Trophoblast cell (in vitro differentiated cells and primary cell): ENCODE measurements at regions not wholly inside any gene's neighbourhood (a gene's known extent, or its start where the extent isn't known, plus 50 kb on each side); places are given as distances from the start of the nearest gene placed in this dataset.
A peak's percentile ranks its signal among the peaks of the same experiment; 100 is the strongest.

ENCODE experiments used
- DNase-seq, 2 donors: peaks; one replicate each; pipeline ENCODE4 v3.0.0-alpha.2; 2016
- H2AFZ ChIP-seq: 2 replicates; pipeline ENCODE4 v1.6.1; 2013; ENCODE audit warnings: low read length, moderate library complexity, mild to moderate bottlenecking; ENCODE audit not compliant: insufficient read depth, poor library complexity
- H2AK5ac ChIP-seq: 2 replicates; pipeline ENCODE4 v1.6.1; 2013; ENCODE audit warnings: mild to moderate bottlenecking, low read length
- H2BK120ac ChIP-seq: 2 replicates; pipeline ENCODE4 v1.6.1; 2013; ENCODE audit warnings: low read length, mild to moderate bottlenecking, moderate library complexity; ENCODE audit not compliant: insufficient read depth, poor library complexity
- H2BK12ac ChIP-seq: 2 replicates; pipeline ENCODE4 v1.6.1; 2013; ENCODE audit warnings: mild to moderate bottlenecking, low read length, moderate library complexity
- H2BK5ac ChIP-seq: 2 replicates; pipeline ENCODE4 v1.6.1; 2013; ENCODE audit warnings: low read length, low read depth, moderate library complexity, mild to moderate bottlenecking; ENCODE audit not compliant: poor library complexity
- H3K14ac ChIP-seq: 2 replicates; pipeline ENCODE4 v1.6.1; 2013; ENCODE audit warnings: mild to moderate bottlenecking, low read length
- H3K18ac ChIP-seq: 2 replicates; pipeline ENCODE4 v1.6.1; 2013; ENCODE audit warnings: mild to moderate bottlenecking, low read length
- H3K23ac ChIP-seq: 2 replicates; pipeline ENCODE4 v1.6.1; 2013; ENCODE audit warnings: low read length
- H3K27ac ChIP-seq: 2 replicates; pipeline ENCODE4 v1.5.1; 2013; ENCODE audit warnings: low read depth, mild to moderate bottlenecking, inconsistent platforms, low read length, moderate library complexity
- H3K27me3 ChIP-seq: 2 replicates; pipeline ENCODE4 v1.6.1; 2013; ENCODE audit warnings: inconsistent platforms, mild to moderate bottlenecking, low read length, moderate library complexity; ENCODE audit not compliant: insufficient read depth
- H3K36me3 ChIP-seq, 2 experiments: 1 replicate in 1 of 2; 2 replicates in 1 of 2; pipeline ENCODE4 v1.6.1; 2013; ENCODE audit warnings: low read length in 2 of 2, mild to moderate bottlenecking in 2 of 2, moderate library complexity in 1 of 2; ENCODE audit not compliant: insufficient read depth in 2 of 2, control insufficient read depth in 1 of 2
- H3K4ac ChIP-seq: 2 replicates; pipeline ENCODE4 v1.6.1; 2013; ENCODE audit warnings: low read depth, mild to moderate bottlenecking, low read length, moderate library complexity
- H3K4me1 ChIP-seq, 2 experiments: 1 replicate in 1 of 2; 2 replicates in 1 of 2; pipeline ENCODE4 v1.6.1; 2013; ENCODE audit warnings: low read length in 2 of 2, mild to moderate bottlenecking in 2 of 2, moderate library complexity in 1 of 2; ENCODE audit not compliant: insufficient read depth in 2 of 2, control insufficient read depth in 1 of 2
- H3K4me2 ChIP-seq: 2 replicates; pipeline ENCODE4 v1.6.1; 2013; ENCODE audit warnings: inconsistent platforms, mild to moderate bottlenecking, low read length, moderate library complexity
- H3K4me3 ChIP-seq: 2 replicates; pipeline ENCODE4 v1.5.1; 2013; ENCODE audit warnings: mild to moderate bottlenecking, low read depth, low read length, inconsistent platforms
- H3K79me1 ChIP-seq: one replicate; pipeline ENCODE4 v1.6.1; 2013; ENCODE audit warnings: low read length
- H3K79me2 ChIP-seq: 2 replicates; pipeline ENCODE4 v1.6.1; 2013; ENCODE audit warnings: low read length, mild to moderate bottlenecking; ENCODE audit not compliant: control insufficient read depth, insufficient read depth, poor library complexity
- H3K9ac ChIP-seq: 2 replicates; pipeline ENCODE4 v1.6.1; 2013; ENCODE audit warnings: mild to moderate bottlenecking, low read length
- H3K9me3 ChIP-seq: 2 replicates; pipeline ENCODE4 v1.6.1; 2013; ENCODE audit warnings: low read depth, mild to moderate bottlenecking, control low read depth, inconsistent platforms, low read length; ENCODE audit not compliant: insufficient read depth
- H4K12ac ChIP-seq: 2 replicates; pipeline ENCODE4 v1.6.1; 2013; ENCODE audit warnings: low read depth, mild to moderate bottlenecking, low read length, moderate library complexity
- H4K8ac ChIP-seq: 2 replicates; pipeline ENCODE4 v1.6.1; 2013; ENCODE audit warnings: low read depth, mild to moderate bottlenecking, low read length, moderate library complexity
- H4K91ac ChIP-seq: one replicate; pipeline ENCODE4 v1.6.1; 2013; ENCODE audit warnings: low read depth, mild to moderate bottlenecking, low read length, moderate library complexity
- WGBS: extraction: QIAGEN DNeasy Blood & Tissue Kit; methylation state at CpG from one replicate; pipeline ENCODE4 v1.1.7; 2013; ENCODE audit warnings: missing lambda C conversion rate; ENCODE audit not compliant: insufficient read length, insufficient coverage; ENCODE audit errors: extremely low coverage; 5-methylcytosine and 5-hydroxymethylcytosine counted together

- no peak overlapping the region for H2BK12ac ChIP-seq
- no peak overlapping the region for H3K4ac ChIP-seq
- H4K91ac ChIP-seq = no peak overlapping the region
- no peak overlapping the region for H4K12ac ChIP-seq
- H4K8ac ChIP-seq = no peak overlapping the region
- peaks cover 4% of the 10 kb centered on the region for H3K79me1 ChIP-seq
- no peak overlapping the region for H2AFZ ChIP-seq
- no peak overlapping the region for H3K27ac ChIP-seq
- no peak overlapping the region for H3K23ac ChIP-seq
- H3K4me3 ChIP-seq = no peak overlapping the region
- H3K36me3 ChIP-seq = no peaks in the 10 kb centered on the region
- peak in 1 of 2 donors; percentile 1 for DNase-seq
- H3K18ac ChIP-seq = no peak overlapping the region
- H3K27me3 ChIP-seq = no peaks in the 10 kb centered on the region
- H3K9ac ChIP-seq = no peak overlapping the region
- no peaks in the 10 kb centered on the region for H3K9me3 ChIP-seq
- H3K4me1 ChIP-seq = peaks cover 3 to 4% of the 10 kb centered on the region in 2 experiments
- no peaks in the 10 kb centered on the region for H3K79me2 ChIP-seq
- no peak overlapping the region for H3K14ac ChIP-seq
- no peak overlapping the region for H2AK5ac ChIP-seq
- H2BK5ac ChIP-seq = no peak overlapping the region
- no peak overlapping the region for H3K4me2 ChIP-seq
- no peak overlapping the region for H2BK120ac ChIP-seq
These were observed 97.6 kb upstream of the SEMA6A start for GRCh38 chr5:116672203-116672602.

GRCh38 chr5:116671211-116671736, 96.7 kb upstream of the SEMA6A start:
- peaks cover 3 to 4% of the 10 kb centered on the region in 2 experiments for H3K4me1 ChIP-seq
- no peak overlapping the region for H4K12ac ChIP-seq
- H3K9me3 ChIP-seq = no peaks in the 10 kb centered on the region
- no peak for DNase-seq
- no peak overlapping the region for H3K4me3 ChIP-seq
- no peaks in the 10 kb centered on the region for H3K79me2 ChIP-seq
- no CpG with 5 or more reads among the region's 1 CpG for WGBS
- H4K91ac ChIP-seq = no peak overlapping the region
- H3K4me2 ChIP-seq = no peak overlapping the region
- H3K27ac ChIP-seq = no peak overlapping the region
- H4K8ac ChIP-seq = peak overlapping the region; percentile 1
- H3K9ac ChIP-seq = no peak overlapping the region
- no peak overlapping the region for H3K18ac ChIP-seq
- no peaks in the 10 kb centered on the region for H3K36me3 ChIP-seq
- H3K23ac ChIP-seq = no peak overlapping the region
- H2BK12ac ChIP-seq = no peak overlapping the region
- H3K79me1 ChIP-seq = peaks cover 4% of the 10 kb centered on the region
- H2AK5ac ChIP-seq = no peak overlapping the region
- no peak overlapping the region for H3K4ac ChIP-seq
- no peaks in the 10 kb centered on the region for H3K27me3 ChIP-seq
- H2BK120ac ChIP-seq = no peak overlapping the region
- H2AFZ ChIP-seq = no peak overlapping the region
- no peak overlapping the region for H3K14ac ChIP-seq
- H2BK5ac ChIP-seq = no peak overlapping the region

- H2BK12ac ChIP-seq = no peak overlapping the region
- no peaks in the 10 kb centered on the region for H3K9me3 ChIP-seq
- peaks cover 4% of the 10 kb centered on the region for H3K79me1 ChIP-seq
- peaks cover 4 to 5% of the 10 kb centered on the region in 2 experiments for H3K4me1 ChIP-seq
- no peak overlapping the region for H3K18ac ChIP-seq
- no peak overlapping the region for H2AFZ ChIP-seq
- H4K91ac ChIP-seq = no peak overlapping the region
- no peak overlapping the region for H2AK5ac ChIP-seq
- H3K4ac ChIP-seq = no peak overlapping the region
- H2BK120ac ChIP-seq = no peak overlapping the region
- H3K23ac ChIP-seq = no peak overlapping the region
- H2BK5ac ChIP-seq = no peak overlapping the region
- no peak overlapping the region for H4K8ac ChIP-seq
- no CpG with 5 or more reads among the region's 4 CpGs for WGBS
- H3K79me2 ChIP-seq = no peaks in the 10 kb centered on the region
- H3K14ac ChIP-seq = no peak overlapping the region
- H3K27ac ChIP-seq = no peak overlapping the region
- no peak overlapping the region for H3K9ac ChIP-seq
- H3K36me3 ChIP-seq = no peaks in the 10 kb centered on the region
- no peak overlapping the region for H3K4me2 ChIP-seq
- H3K4me3 ChIP-seq = no peak overlapping the region
- no peak overlapping the region for H4K12ac ChIP-seq
- DNase-seq = no peak
- H3K27me3 ChIP-seq = no peaks in the 10 kb centered on the region
These were observed 94.8 kb upstream of the SEMA6A start for GRCh38 chr5:116669261-116670031.

- no peak overlapping the region for H3K23ac ChIP-seq
- no peak overlapping the region for H2AK5ac ChIP-seq
- no peaks in the 10 kb centered on the region for H3K9me3 ChIP-seq
- no peak for DNase-seq
- no peak overlapping the region for H3K4me2 ChIP-seq
- H3K4me1 ChIP-seq = peaks cover 4 to 5% of the 10 kb centered on the region in 2 experiments
- H3K9ac ChIP-seq = no peak overlapping the region
- H3K36me3 ChIP-seq = no peaks in the 10 kb centered on the region
- H4K12ac ChIP-seq = no peak overlapping the region
- H3K79me1 ChIP-seq = peaks cover 4% of the 10 kb centered on the region
- H3K79me2 ChIP-seq = no peaks in the 10 kb centered on the region
- H2BK12ac ChIP-seq = no peak overlapping the region
- no peak overlapping the region for H2AFZ ChIP-seq
- no peak overlapping the region for H3K14ac ChIP-seq
- no peak overlapping the region for H2BK5ac ChIP-seq
- no peak overlapping the region for H3K4ac ChIP-seq
- no peak overlapping the region for H3K27ac ChIP-seq
- H2BK120ac ChIP-seq = no peak overlapping the region
- H3K18ac ChIP-seq = no peak overlapping the region
- H4K8ac ChIP-seq = no peak overlapping the region
- no peaks in the 10 kb centered on the region for H3K27me3 ChIP-seq
- no CpG with 5 or more reads among the region's 1 CpG for WGBS
- H4K91ac ChIP-seq = no peak overlapping the region
- H3K4me3 ChIP-seq = no peak overlapping the region
These were observed 93.8 kb upstream of the SEMA6A start for GRCh38 chr5:116668390-116668789.
